WTC11 (cell line): ENCODE measurements at regions not wholly inside any gene's neighbourhood (a gene's known extent, or its start where the extent isn't known, plus 50 kb on each side); places are given as distances from the start of the nearest gene placed in this dataset.

Experiments used
- ATF1 ChIP-seq: sonication (generic); formaldehyde crosslinking; IDR thresholded peaks from 2 replicates; pipeline ENCODE4 v1.8.1; 2023; ENCODE audit warnings: mild to moderate bottlenecking, moderate library complexity, missing genetic modification reagents
- ATF2 ChIP-seq: sonication (generic); formaldehyde crosslinking; IDR thresholded peaks from 2 replicates; pipeline ENCODE4 v1.8.1; 2022; ENCODE audit warnings: low read depth, missing genetic modification reagents, borderline replicate concordance
- CTCF ChIP-seq: fragments of 200-600 bp; IDR thresholded peaks from 2 replicates; pipeline ENCODE4 v1.8.0; 2022; ENCODE audit warnings: antibody characterized with exemption
- E2F1 ChIP-seq: sonication (generic); formaldehyde crosslinking; IDR thresholded peaks from 2 replicates; pipeline ENCODE4 v1.8.0; 2022; ENCODE audit warnings: mild to moderate bottlenecking, missing genetic modification reagents
- FOXP4 ChIP-seq: sonication (generic); formaldehyde crosslinking; IDR thresholded peaks from 2 replicates; pipeline ENCODE4 v1.8.0; 2022; ENCODE audit warnings: mild to moderate bottlenecking, missing genetic modification reagents
- GRHL2 ChIP-seq: fragments of 250-450 bp; sonication (Bioruptor Pico); IDR thresholded peaks from 2 replicates; pipeline ENCODE4 v1.8.0; 2022; ENCODE audit warnings: mild to moderate bottlenecking, moderate library complexity; ENCODE audit not compliant: insufficient replicate concordance, severe bottlenecking
- JUN ChIP-seq: sonication (generic); formaldehyde crosslinking; IDR thresholded peaks from 2 replicates; pipeline ENCODE4 v1.8.0; 2023; ENCODE audit warnings: mild to moderate bottlenecking, missing genetic modification reagents
- MAX ChIP-seq: sonication (generic); formaldehyde crosslinking; IDR thresholded peaks from 2 replicates; pipeline ENCODE4 v1.8.0; 2022; ENCODE audit warnings: mild to moderate bottlenecking, missing genetic modification reagents
- PREB ChIP-seq: sonication (generic); formaldehyde crosslinking; IDR thresholded peaks from 2 replicates; pipeline ENCODE4 v1.8.1; 2022; ENCODE audit warnings: mild to moderate bottlenecking, missing genetic modification reagents, moderate library complexity, borderline replicate concordance
- PRRX2 ChIP-seq: fragments of 250-450 bp; sonication (Bioruptor Pico); IDR thresholded peaks from 2 replicates; pipeline ENCODE4 v1.8.0; 2021; ENCODE audit warnings: mild to moderate bottlenecking
- SMAD3 ChIP-seq: sonication (generic); formaldehyde crosslinking; IDR thresholded peaks from 2 replicates; pipeline ENCODE4 v1.8.0; 2022; ENCODE audit warnings: missing genetic modification reagents, mild to moderate bottlenecking, borderline replicate concordance
- SOX15 ChIP-seq: fragments of 250-450 bp; sonication (Bioruptor Pico); IDR thresholded peaks from 2 replicates; pipeline ENCODE4 v1.9.0; 2021; ENCODE audit warnings: mild to moderate bottlenecking
- USF2 ChIP-seq: sonication (generic); formaldehyde crosslinking; IDR thresholded peaks from 2 replicates; pipeline ENCODE4 v1.8.1; 2023; ENCODE audit warnings: mild to moderate bottlenecking, missing genetic modification reagents, moderate library complexity
- ZNF263 ChIP-seq: sonication (generic); formaldehyde crosslinking; IDR thresholded peaks from 2 replicates; pipeline ENCODE4 v1.8.1; 2022; ENCODE audit warnings: low read depth, mild to moderate bottlenecking, moderate library complexity, missing genetic modification reagents

- no peak for TF ChIP-seq SOX15
- no peak for TF ChIP-seq CTCF
- TF ChIP-seq USF2 (CRISPR knock-in tag), result no peak
- TF ChIP-seq ZNF263 (CRISPR knock-in tag), result no peak
- TF ChIP-seq MAX (CRISPR knock-in tag), result no peak
- TF ChIP-seq PREB (CRISPR knock-in tag), result no peak
- TF ChIP-seq ATF2, result no peak
- no peak for TF ChIP-seq SMAD3 (CRISPR knock-in tag)
- no peak for TF ChIP-seq E2F1 (CRISPR knock-in tag)
- no peak for TF ChIP-seq ATF1 (CRISPR knock-in tag)
- no peak for TF ChIP-seq PRRX2 (CRISPR knock-in tag)
- TF ChIP-seq JUN, result no peak
- no peak for TF ChIP-seq FOXP4 (CRISPR knock-in tag)
- no peak for TF ChIP-seq GRHL2 (CRISPR knock-in tag)
Measured at GRCh38 chr22:27073601-27074425, 416.4 kb downstream of the MIAT start.
